HepG2 (cell line): ENCODE measurements at regions not wholly inside any gene's neighbourhood (a gene's known extent, or its start where the extent isn't known, plus 50 kb on each side); places are given as distances from the start of the nearest gene placed in this dataset.

Experiments
- ATAC-seq: fragments of 200-7000 bp; cut with Tn5 transposase; 3 replicates; pipeline ENCODE4 v1.9.1; 2020; ENCODE audit warnings: mild to moderate bottlenecking, moderate library complexity
- BruUV-seq: library from RNA; stranded (reverse); fragments of 400-500 nt; replicated peaks from 2 replicates; lab custom pipeline; 2021; lab: Mats Ljungman, UMichigan
- CTCF ChIA-PET: fragments of 300-600 bp; formaldehyde crosslinking; extraction: SDS; loops from one replicate; lab custom pipeline; 2021; ENCODE audit warnings: low total read pairs, inconsistent platforms, low intra/inter-chr PET ratio; lab: Yijun Ruan, JAX
- POLR2A ChIA-PET: fragments of 350-600 bp; sonication (Branson Sonifier 250); formaldehyde crosslinking; loops from one replicate; lab custom pipeline; 2020; ENCODE audit warnings: antibody characterized with exemption, inconsistent platforms; lab: Yijun Ruan, JAX
- DNase-seq: peaks from one replicate; pipeline ENCODE4 v3.0.0-alpha.2; 2015; ENCODE audit warnings: low spot score
- FAIRE-seq: peaks from 3 replicates; lab custom pipeline; 2011; peaks lifted over from hg19 to GRCh38; lab: Jason Lieb, UNC
- H2AFZ ChIP-seq: one replicate; pipeline ENCODE4 v1.6.1; 2011; ENCODE audit warnings: low read length, inconsistent platforms
- H3K27ac ChIP-seq: fragments of 300-600 bp; 3 replicates; pipeline ENCODE4 v1.8.0; 2011; ENCODE audit warnings: mixed run types, mild to moderate bottlenecking, mixed read lengths, low read length, inconsistent platforms; ENCODE audit not compliant: insufficient read depth; ENCODE audit errors: extremely low read length
- H3K27me3 ChIP-seq, 2 experiments: fragments of 200-600 bp in 1 of 2; 2 replicates in 1 of 2; 3 replicates in 1 of 2; pipeline versions ENCODE4 v1.6.0 to v1.8.0; 2011; ENCODE audit warnings: low read length in 2 of 2, mild to moderate bottlenecking in 2 of 2, moderate library complexity in 2 of 2, inconsistent platforms in 1 of 2; ENCODE audit not compliant: insufficient read depth in 2 of 2, control insufficient read depth in 1 of 2
- H3K36me3 ChIP-seq, 2 experiments: fragments of 200-600 bp in 1 of 2; replicated peaks in 1 of 2; 2 replicates in 1 of 2; 3 replicates in 1 of 2; pipeline versions ENCODE4 v1.5.1 to v1.8.0; 2011; ENCODE audit warnings: low read length in 2 of 2, inconsistent platforms in 1 of 2; ENCODE audit not compliant: insufficient read depth in 2 of 2, control insufficient read depth in 1 of 2
- H3K4me1 ChIP-seq: 2 replicates; pipeline ENCODE4 v1.5.1; 2012; ENCODE audit warnings: low read length, inconsistent platforms; ENCODE audit not compliant: insufficient read depth
- H3K4me2 ChIP-seq: 2 replicates; pipeline ENCODE4 v1.6.0; 2011; ENCODE audit warnings: low read depth, low read length, inconsistent platforms
- H3K4me3 ChIP-seq, 3 experiments: fragments of 200-600 bp in 1 of 3; sonication (generic), shearing (Covaris generic) in 1 of 3; replicated peaks in 1 of 3; 2 replicates each; pipeline ENCODE4 v1.5.1; 2011 to 2016; ENCODE audit warnings: low read length in 3 of 3, inconsistent platforms in 2 of 3, low read depth in 2 of 3, mild to moderate bottlenecking in 2 of 3, control low read depth in 1 of 3, mixed read lengths in 1 of 3; ENCODE audit not compliant: insufficient read depth in 1 of 3
- H3K79me2 ChIP-seq: one replicate; pipeline ENCODE4 v1.6.1; 2011; ENCODE audit warnings: low read length, inconsistent platforms; ENCODE audit not compliant: insufficient read depth
- H3K9ac ChIP-seq: 2 replicates; pipeline ENCODE4 v1.6.0; 2011; ENCODE audit warnings: mild to moderate bottlenecking, low read depth, low read length, inconsistent platforms; ENCODE audit not compliant: insufficient read depth
- H3K9me3 ChIP-seq: 2 replicates; pipeline ENCODE4 v1.5.1; 2012; ENCODE audit warnings: mild to moderate bottlenecking, low read length
- H4K20me1 ChIP-seq: 2 replicates; pipeline ENCODE4 v1.6.0; 2011; ENCODE audit warnings: inconsistent platforms, mild to moderate bottlenecking, low read length, moderate library complexity; ENCODE audit not compliant: insufficient read depth
- BRCA1 ChIP-seq: sonication (generic); formaldehyde crosslinking; IDR thresholded peaks from 2 replicates; pipeline ENCODE4 v1.4.0; 2020; ENCODE audit warnings: missing genetic modification reagents
- ELF1 ChIP-seq: sonication (generic); formaldehyde crosslinking; IDR thresholded peaks from 2 replicates; pipeline ENCODE4 v1.4.0; 2020; ENCODE audit warnings: missing genetic modification reagents
- FOXK2 ChIP-seq: fragments of 450-650 bp; IDR thresholded peaks from 2 replicates; pipeline ENCODE4 v1.6.1; 2016
- MBNL3 ChIP-seq: fragments of 250-450 bp; sonication (Bioruptor Pico); conservative IDR thresholded peaks from 2 replicates; pipeline ENCODE4 v1.8.0; 2022; ENCODE audit warnings: mild to moderate bottlenecking, inconsistent platforms
- NPAS2 ChIP-seq: sonication (generic); formaldehyde crosslinking; IDR thresholded peaks from 2 replicates; pipeline ENCODE4 v1.8.0; 2022; ENCODE audit warnings: mild to moderate bottlenecking, missing genetic modification reagents, borderline replicate concordance
- PHF5A ChIP-seq: IDR thresholded peaks from one replicate; pipeline ENCODE4 v1.6.1; 2018; ENCODE audit warnings: low read depth, missing genetic modification reagents; ENCODE audit not compliant: unreplicated experiment
- RARG ChIP-seq: sonication (generic); formaldehyde crosslinking; IDR thresholded peaks from 2 replicates; pipeline ENCODE4 v1.4.0; 2020; ENCODE audit warnings: low read depth, mild to moderate bottlenecking, missing genetic modification reagents
- RBAK ChIP-seq: sonication (generic); formaldehyde crosslinking; IDR thresholded peaks from 2 replicates; pipeline ENCODE4 v1.5.1; 2020; ENCODE audit warnings: mild to moderate bottlenecking, missing genetic modification reagents
- STAG1 ChIP-seq: sonication (generic); formaldehyde crosslinking; IDR thresholded peaks from 2 replicates; pipeline ENCODE4 v1.4.0; 2020; ENCODE audit warnings: missing genetic modification reagents
- TERF1 ChIP-seq: sonication (generic); formaldehyde crosslinking; IDR thresholded peaks from 2 replicates; pipeline ENCODE4 v1.8.0; 2022; ENCODE audit warnings: mild to moderate bottlenecking, missing genetic modification reagents, moderate library complexity
- TGIF2 ChIP-seq: IDR thresholded peaks from 2 replicates; pipeline ENCODE4 v1.6.1; 2016; ENCODE audit warnings: control low read depth, missing compliant biosample characterization
- ZFP41 ChIP-seq: sonication (generic); formaldehyde crosslinking; IDR thresholded peaks from 2 replicates; pipeline ENCODE4 v1.4.0; 2020; ENCODE audit warnings: mild to moderate bottlenecking, missing genetic modification reagents, borderline replicate concordance
- ZMYM4 ChIP-seq: sonication (generic); formaldehyde crosslinking; IDR thresholded peaks from 2 replicates; pipeline ENCODE4 v1.8.1; 2023; ENCODE audit warnings: mild to moderate bottlenecking, missing genetic modification reagents
- ZNF383 ChIP-seq: sonication (generic); formaldehyde crosslinking; IDR thresholded peaks from 2 replicates; pipeline ENCODE4 v1.4.0; 2020; ENCODE audit warnings: missing genetic modification reagents, mild to moderate bottlenecking, borderline replicate concordance
- ZNF460 ChIP-seq: sonication (generic); formaldehyde crosslinking; IDR thresholded peaks from 2 replicates; pipeline ENCODE4 v1.5.1; 2020; ENCODE audit warnings: missing genetic modification reagents, mild to moderate bottlenecking, borderline replicate concordance
- ZNF639 ChIP-seq: conservative IDR thresholded peaks from 2 replicates; pipeline ENCODE4 v1.6.1; 2018; ENCODE audit warnings: missing genetic modification reagents
- ZNF646 ChIP-seq: sonication (generic); formaldehyde crosslinking; IDR thresholded peaks from 2 replicates; pipeline ENCODE4 v1.9.0; 2021; ENCODE audit warnings: mild to moderate bottlenecking, missing genetic modification reagents
- WGBS: methylation state at CpG from one replicate; pipeline ENCODE4 v1.1.6; 2017; ENCODE audit warnings: low lambda C conversion rate; 5-methylcytosine and 5-hydroxymethylcytosine counted together
- in situ Hi-C: cut with HindIII; loops from 2 replicates; pipeline ENCODE4 v1.10.0; 2017; ENCODE audit warnings: low pct_unique_long_range_greater_than_20kb; ENCODE audit not compliant: extremely low pct_ligation_motif_present
- intact Hi-C: fragments of 100-400 bp; cut with micrococcal nuclease; formaldehyde crosslinking; loops from one replicate; pipeline ENCODE4 v1.10.0; 2022; ENCODE audit not compliant: unreplicated experiment

- DNase-seq (no peak), ATAC-seq (no peak), FAIRE-seq (no peak)
- no peaks in the 10 kb centered on the region for H4K20me1 ChIP-seq
- WGBS: 10% methylated on average over 3 of the region's 6 CpGs
- H3K79me2 ChIP-seq: no peaks in the 10 kb centered on the region
- in situ Hi-C loops: no loop called here
- BruUV-seq: no TSS peak
- H3K4me1 ChIP-seq: no peaks in the 10 kb centered on the region
- intact Hi-C loops: no loop called here
- no peak overlapping the region for H3K9ac ChIP-seq
- TF ChIP-seq STAG1 (CRISPR knock-in tag) (no peak), ZNF460 (CRISPR knock-in tag) (no peak), ZNF383 (CRISPR knock-in tag) (no peak), ZNF639 (CRISPR knock-in tag) (no peak), ZFP41 (CRISPR knock-in tag) (no peak), TGIF2 (no peak), BRCA1 (CRISPR knock-in tag) (no peak), TERF1 (CRISPR knock-in tag) (no peak), MBNL3 (no peak), RBAK (CRISPR knock-in tag) (no peak), ELF1 (CRISPR knock-in tag) (no peak), NPAS2 (CRISPR knock-in tag) (no peak), ZNF646 (CRISPR knock-in tag) (no peak), PHF5A (CRISPR knock-in tag) (no peak), FOXK2 (no peak), RARG (no peak), ZMYM4 (CRISPR knock-in tag) (no peak)
- no peak overlapping the region for H3K4me2 ChIP-seq
- no peak overlapping the region for H3K4me3 ChIP-seq
- H3K27ac ChIP-seq: no peak overlapping the region
- no peaks in the 10 kb centered on the region; the same call in 1 of the 2 replicates for H3K9me3 ChIP-seq
- no peaks in the 10 kb centered on the region for H3K36me3 ChIP-seq
- CTCF ChIA-PET: no interaction called here
- no peaks in the 10 kb centered on the region for H3K27me3 ChIP-seq
- no peak overlapping the region for H2AFZ ChIP-seq
- POLR2A ChIA-PET: no interaction called here
Measured at GRCh38 chrX:4682636-4683035, 969.2 kb upstream of the PRKX start.
